ENCODE measurements at regions not wholly inside any gene's neighbourhood (a gene's known extent, or its start where the extent isn't known, plus 50 kb on each side); places are given as distances from the start of the nearest gene placed in this dataset.

DNA sequence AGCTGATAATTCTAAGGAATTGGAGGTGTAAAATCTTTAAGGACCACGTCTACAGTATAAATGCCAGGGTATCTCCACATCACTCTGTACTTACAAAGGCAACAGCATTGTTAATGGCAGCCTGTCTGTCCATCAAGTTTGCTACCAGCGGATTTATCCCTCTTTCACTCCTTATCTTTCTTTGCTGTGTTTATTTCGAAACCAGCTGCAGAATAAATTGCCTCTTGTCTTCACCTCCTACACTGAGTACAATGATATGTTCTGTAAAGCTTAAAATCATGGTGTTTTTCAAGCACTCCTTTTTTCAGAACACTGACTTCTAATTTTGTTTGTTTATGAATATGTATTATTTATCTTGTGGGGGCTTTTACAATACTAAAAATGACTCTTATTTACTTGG is 1088.1 kb downstream of the NR2F1-AS1 start:
- TF ChIP-seq POLR2A (IDR thresholded peaks at IDR 0.05; ENCODE audit: low read length) (no peak), GATA1 (IDR thresholded peaks at IDR 0.05; ENCODE audit: low read depth, low read length) (no peak)
